ENCODE measurements at regions not wholly inside any gene's neighbourhood (a gene's known extent, or its start where the extent isn't known, plus 50 kb on each side); places are given as distances from the start of the nearest gene placed in this dataset.
"Not testable (repeated sequence)": the region's sequence is repeated elsewhere in the genome, so short reads cannot be mapped to it uniquely, and the experiment has no call there.

GRCh38 chr17:72567774-72568173 lies 447.0 kb downstream of the SOX9 start:
- WGBS (ENCODE audit: insufficient coverage), result 75% methylated on average over 1 of the region's 3 CpGs
- DNase-seq (no peak), ATAC-seq (replicated peaks in 1 of 4) (no peak)
- H3K27ac ChIP-seq (ENCODE audit: low read length), result no peak overlapping the region
- Mint-ChIP-seq H3K36me3 (no peaks in the 10 kb centered on the region), H3K4me3 (no peak overlapping the region), H3K27ac (no peak overlapping the region), H3K4me1 (peaks cover 0 to 15% (median 0%) of the 10 kb centered on the region in 3 donors), H3K9me3 (no peaks in the 10 kb centered on the region), H3K27me3 (peaks cover 2 to 6% of the 10 kb centered on the region in 2 donors)
- CTCF ChIA-PET, result no interaction called here
- H3K36me3 ChIP-seq (ENCODE audit: control insufficient read depth in 2 of 2, extremely low read depth in 1 of 2, insufficient read depth in 1 of 2, low read length in 1 of 2), result no peaks in the 10 kb centered on the region
- H3K4me3 ChIP-seq (ENCODE audit: control insufficient read depth in 1 of 2, extremely low read depth in 1 of 2, low read length in 1 of 2), result no peak overlapping the region
- POLR2A ChIA-PET, result no interaction called here
- peaks cover 0 to 4% of the 10 kb centered on the region in 2 experiments for H3K4me1 ChIP-seq (ENCODE audit: control insufficient read depth in 1 of 2, extremely low read depth in 1 of 2, insufficient read depth in 2 of 2, low read length in 2 of 2)
- no peaks in the 10 kb centered on the region for H3K9me3 ChIP-seq
- peaks cover 0 to 14% of the 10 kb centered on the region in 2 experiments for H3K27me3 ChIP-seq (replicated peaks in 1 of 2; ENCODE audit: control insufficient read depth in 2 of 2, extremely low read depth in 1 of 2, insufficient read depth in 2 of 2, low read length in 1 of 2)

- ATAC-seq (replicated peaks in 1 of 4) (no peak), DNase-seq (no peak)
- Mint-ChIP-seq H3K4me1 (peaks cover 0 to 15% (median 0%) of the 10 kb centered on the region in 3 donors), H3K27me3 (peaks cover 7 to 12% of the 10 kb centered on the region in 2 donors), H3K27ac (no peak overlapping the region), H3K36me3 (no peaks in the 10 kb centered on the region), H3K9me3 (no peaks in the 10 kb centered on the region), H3K4me3 (no peak overlapping the region)
- 79% methylated on average over 7 of the region's 19 CpGs for WGBS (ENCODE audit: insufficient coverage)
- H3K4me3 ChIP-seq (ENCODE audit: control insufficient read depth in 1 of 2, extremely low read depth in 1 of 2, low read length in 1 of 2), result no peak overlapping the region
- no peaks in the 10 kb centered on the region for H3K9me3 ChIP-seq
- POLR2A ChIA-PET, result no interaction called here
- H3K27ac ChIP-seq (ENCODE audit: low read length), result no peak overlapping the region
- CTCF ChIA-PET, result no interaction called here
- no peaks in the 10 kb centered on the region for H3K36me3 ChIP-seq (ENCODE audit: control insufficient read depth in 2 of 2, extremely low read depth in 1 of 2, insufficient read depth in 1 of 2, low read length in 1 of 2)
- H3K4me1 ChIP-seq (ENCODE audit: control insufficient read depth in 1 of 2, extremely low read depth in 1 of 2, insufficient read depth in 2 of 2, low read length in 2 of 2), result peaks cover 0 to 4% of the 10 kb centered on the region in 2 experiments
- peaks cover 0 to 24% of the 10 kb centered on the region in 2 experiments for H3K27me3 ChIP-seq (replicated peaks in 1 of 2; ENCODE audit: control insufficient read depth in 2 of 2, extremely low read depth in 1 of 2, insufficient read depth in 2 of 2, low read length in 1 of 2)
Measured at GRCh38 chr17:72569148-72569946, 448.5 kb downstream of the SOX9 start.

GRCh38 chr17:72571813-72572396 lies 451.1 kb downstream of the SOX9 start:
- H3K27me3 Mint-ChIP-seq, result peaks cover 18 to 28% of the 10 kb centered on the region in 2 donors
- Histone ChIP-seq H3K9me3 (no peaks in the 10 kb centered on the region), H3K4me3 (ENCODE audit: control insufficient read depth in 1 of 2, extremely low read depth in 1 of 2, low read length in 1 of 2) (no peak overlapping the region), H3K27me3 (replicated peaks in 1 of 2; ENCODE audit: control insufficient read depth in 2 of 2, extremely low read depth in 1 of 2, insufficient read depth in 2 of 2, low read length in 1 of 2) (peaks cover 0 to 44% of the 10 kb centered on the region in 2 experiments), H3K27ac (ENCODE audit: low read length) (no peak overlapping the region), H3K36me3 (ENCODE audit: control insufficient read depth in 2 of 2, extremely low read depth in 1 of 2, insufficient read depth in 1 of 2, low read length in 1 of 2) (no peaks in the 10 kb centered on the region), H3K4me1 (ENCODE audit: control insufficient read depth in 1 of 2, extremely low read depth in 1 of 2, insufficient read depth in 2 of 2, low read length in 2 of 2) (peaks cover 0 to 4% of the 10 kb centered on the region in 2 experiments)
- ChIA-PET POLR2A (no interaction called here), CTCF (no interaction called here)
- DNase-seq, result no peak
- H3K4me3 Mint-ChIP-seq, result no peak overlapping the region
- 69% methylated on average over 7 of the region's 9 CpGs for WGBS (ENCODE audit: insufficient coverage)
- H3K4me1 Mint-ChIP-seq, result peaks cover 0 to 6% (median 0%) of the 10 kb centered on the region in 3 donors
- H3K36me3 Mint-ChIP-seq, result no peaks in the 10 kb centered on the region
- ATAC-seq (replicated peaks in 1 of 4), result no peak
- H3K27ac Mint-ChIP-seq, result no peak overlapping the region
- H3K9me3 Mint-ChIP-seq, result no peaks in the 10 kb centered on the region

DNA sequence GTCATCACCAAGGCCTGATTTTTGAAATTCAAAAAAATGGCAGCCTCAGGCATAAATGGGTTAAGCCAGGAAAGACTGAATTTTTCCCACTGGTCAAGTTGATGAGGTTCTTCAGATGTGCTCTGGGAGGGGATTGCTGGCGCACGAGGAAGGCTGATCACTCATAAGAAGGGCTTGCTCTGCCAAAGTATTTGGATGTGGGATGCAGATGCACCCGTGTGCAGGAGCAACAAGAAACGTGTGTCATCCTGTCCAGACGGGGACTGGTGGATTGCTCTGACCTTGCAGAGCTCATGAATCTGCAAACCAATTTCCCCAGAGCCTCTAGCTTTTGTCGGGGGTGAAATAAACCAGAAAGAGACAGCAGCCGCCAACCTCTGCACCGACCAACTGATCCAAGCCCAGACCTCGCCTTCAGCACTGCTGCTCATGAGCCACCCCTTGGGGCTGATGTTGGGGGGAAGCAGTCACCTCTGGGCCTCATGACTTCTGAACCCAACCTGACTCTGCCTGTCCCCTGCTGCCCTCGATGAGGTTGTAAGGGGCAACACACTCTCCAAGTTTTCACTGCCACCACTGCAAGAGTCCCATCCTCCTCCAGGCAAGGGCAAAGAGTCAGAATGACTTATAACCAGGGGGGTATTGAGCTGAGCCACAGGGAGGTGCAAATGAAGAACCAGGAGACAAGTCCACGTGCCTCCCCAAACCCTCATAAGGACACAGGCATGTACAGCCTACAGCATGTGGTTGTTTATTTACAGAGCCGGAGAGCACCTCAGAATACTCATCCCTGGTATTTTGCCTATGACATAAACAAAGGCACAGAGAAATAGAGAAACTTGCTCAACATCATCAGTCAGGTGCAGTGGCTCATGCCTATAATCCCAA lies 452.0 kb downstream of the SOX9 start:
- POLR2A ChIA-PET, result no interaction called here
- H3K4me1 ChIP-seq (ENCODE audit: control insufficient read depth in 1 of 2, extremely low read depth in 1 of 2, insufficient read depth in 2 of 2, low read length in 2 of 2), result no peaks in the 10 kb centered on the region
- peaks cover 21 to 28% of the 10 kb centered on the region in 2 donors for H3K27me3 Mint-ChIP-seq

DNA sequence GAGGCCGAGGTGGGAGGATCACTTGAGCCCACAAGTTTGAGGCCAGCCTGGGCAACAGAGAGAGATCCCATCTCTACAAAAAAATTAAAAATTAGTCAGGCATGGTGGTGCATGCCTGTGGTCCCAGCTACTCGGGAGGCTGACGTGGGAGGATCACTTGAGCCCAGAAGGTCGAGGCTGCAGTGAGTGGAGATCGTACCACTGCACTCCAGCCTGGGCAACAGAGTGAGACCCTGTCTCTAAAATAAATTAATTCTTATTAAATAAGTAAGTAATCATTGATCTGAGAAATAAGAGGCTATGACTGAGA lies 452.6 kb downstream of the SOX9 start:
- POLR2A ChIA-PET; DNase-seq; H3K4me3 ChIP-seq (ENCODE audit: control insufficient read depth in 1 of 2, extremely low read depth in 1 of 2, low read length in 1 of 2); H3K4me3 Mint-ChIP-seq; ATAC-seq (replicated peaks in 1 of 4); CTCF ChIA-PET; H3K9me3 ChIP-seq; H3K9me3 Mint-ChIP-seq; H3K4me1 Mint-ChIP-seq; H3K27ac Mint-ChIP-seq; H3K4me1 ChIP-seq (ENCODE audit: control insufficient read depth in 1 of 2, extremely low read depth in 1 of 2, insufficient read depth in 2 of 2, low read length in 2 of 2); H3K36me3 Mint-ChIP-seq; H3K27ac ChIP-seq (ENCODE audit: low read length); H3K36me3 ChIP-seq (ENCODE audit: control insufficient read depth in 2 of 2, extremely low read depth in 1 of 2, insufficient read depth in 1 of 2, low read length in 1 of 2): not testable (repeated sequence)
- peaks cover 21 to 28% of the 10 kb centered on the region in 2 donors for H3K27me3 Mint-ChIP-seq
- peaks cover 0 to 44% of the 10 kb centered on the region in 2 experiments for H3K27me3 ChIP-seq (replicated peaks in 1 of 2; ENCODE audit: control insufficient read depth in 2 of 2, extremely low read depth in 1 of 2, insufficient read depth in 2 of 2, low read length in 1 of 2)
- 67% methylated on average over 1 of the region's 5 CpGs for WGBS (ENCODE audit: insufficient coverage)

More for the DNA sequence above, 452.0 kb downstream of the SOX9 start:
- no peak overlapping the region for H3K27ac ChIP-seq (ENCODE audit: low read length)
- CTCF ChIA-PET, result no interaction called here
- no peaks in the 10 kb centered on the region for H3K9me3 Mint-ChIP-seq
- peaks cover 0 to 44% of the 10 kb centered on the region in 2 experiments for H3K27me3 ChIP-seq (replicated peaks in 1 of 2; ENCODE audit: control insufficient read depth in 2 of 2, extremely low read depth in 1 of 2, insufficient read depth in 2 of 2, low read length in 1 of 2)
- H3K36me3 ChIP-seq (ENCODE audit: control insufficient read depth in 2 of 2, extremely low read depth in 1 of 2, insufficient read depth in 1 of 2, low read length in 1 of 2), result no peaks in the 10 kb centered on the region
- H3K4me3 Mint-ChIP-seq, result no peak overlapping the region
- no peak overlapping the region for H3K4me3 ChIP-seq (ENCODE audit: control insufficient read depth in 1 of 2, extremely low read depth in 1 of 2, low read length in 1 of 2)
- DNase-seq, result no peak
- H3K9me3 ChIP-seq, result no peaks in the 10 kb centered on the region
- no peaks in the 10 kb centered on the region for H3K4me1 Mint-ChIP-seq
- no peak for ATAC-seq (replicated peaks in 1 of 4)
- H3K36me3 Mint-ChIP-seq, result no peaks in the 10 kb centered on the region
- 77% methylated on average over 11 of the region's 12 CpGs for WGBS (ENCODE audit: insufficient coverage)
- no peak overlapping the region for H3K27ac Mint-ChIP-seq

DNA sequence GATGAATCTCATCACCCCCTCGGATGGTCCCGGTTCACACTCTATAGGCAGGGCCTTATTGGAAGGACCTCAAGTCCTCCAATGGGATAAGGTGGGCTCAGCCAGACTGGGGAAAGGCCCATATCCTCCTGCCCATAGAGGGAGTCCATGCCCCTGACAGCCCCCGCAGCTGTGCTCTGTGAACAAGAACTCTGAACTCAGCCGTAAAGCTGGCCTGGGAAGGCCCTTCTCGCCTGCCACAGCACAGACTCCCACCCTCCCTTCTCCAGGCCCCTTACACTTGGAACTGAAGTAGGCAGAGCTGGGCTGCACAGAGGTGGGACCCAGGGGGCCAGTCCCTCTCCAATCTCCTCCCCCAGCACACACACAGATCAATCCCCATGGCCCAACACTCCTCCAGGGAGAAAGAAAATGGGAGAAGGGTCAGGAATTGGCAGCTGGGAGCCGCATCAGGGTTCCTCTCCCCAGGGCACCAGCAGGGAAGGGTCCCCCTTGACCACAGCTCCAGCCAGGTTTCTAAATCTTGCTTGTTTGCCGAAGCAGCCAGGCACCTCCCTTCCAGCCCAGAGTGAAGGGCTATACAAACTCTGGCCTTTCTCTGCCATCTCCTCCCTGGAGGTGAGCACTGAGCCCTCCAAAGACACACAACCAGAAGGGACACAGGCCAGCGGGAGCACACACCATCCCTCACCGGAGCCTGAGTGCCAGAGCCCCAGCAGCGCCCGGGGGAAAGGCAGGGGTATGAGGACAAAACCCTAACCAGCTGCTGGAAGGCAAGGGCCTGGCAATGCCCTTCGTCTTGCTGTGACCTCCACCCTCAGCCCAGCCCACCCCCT lies 454.1 kb downstream of the SOX9 start:
- no peaks in the 10 kb centered on the region for H3K4me1 ChIP-seq (ENCODE audit: control insufficient read depth in 1 of 2, extremely low read depth in 1 of 2, insufficient read depth in 2 of 2, low read length in 2 of 2)
- ChIA-PET POLR2A (no interaction called here), CTCF (no interaction called here)
- Mint-ChIP-seq H3K9me3 (no peaks in the 10 kb centered on the region), H3K27ac (no peak overlapping the region), H3K36me3 (no peaks in the 10 kb centered on the region), H3K27me3 (peaks cover 21 to 28% of the 10 kb centered on the region in 2 donors), H3K4me1 (no peaks in the 10 kb centered on the region), H3K4me3 (no peak overlapping the region)
- no peak for DNase-seq
- peaks cover 0 to 41% of the 10 kb centered on the region in 2 experiments for H3K27me3 ChIP-seq (replicated peaks in 1 of 2; ENCODE audit: control insufficient read depth in 2 of 2, extremely low read depth in 1 of 2, insufficient read depth in 2 of 2, low read length in 1 of 2)
- H3K9me3 ChIP-seq, result no peaks in the 10 kb centered on the region
- no peak overlapping the region for H3K4me3 ChIP-seq (ENCODE audit: control insufficient read depth in 1 of 2, extremely low read depth in 1 of 2, low read length in 1 of 2)
- H3K27ac ChIP-seq (ENCODE audit: low read length), result no peak overlapping the region
- ATAC-seq (replicated peaks in 1 of 4), result no peak
- no peaks in the 10 kb centered on the region for H3K36me3 ChIP-seq (ENCODE audit: control insufficient read depth in 2 of 2, extremely low read depth in 1 of 2, insufficient read depth in 1 of 2, low read length in 1 of 2)
- WGBS (ENCODE audit: insufficient coverage), result 86% methylated on average over 10 of the region's 12 CpGs
